GM15510 (cell line): ENCODE measurements at regions not wholly inside any gene's neighbourhood (a gene's known extent, or its start where the extent isn't known, plus 50 kb on each side); places are given as distances from the start of the nearest gene placed in this dataset.

Experiments
- POLR2A ChIP-seq: IDR thresholded peaks from 3 replicates; pipeline ENCODE4 v1.6.1; 2011; ENCODE audit warnings: borderline replicate concordance; ENCODE audit not compliant: insufficient read length; ENCODE audit errors: extremely low read depth

- no peak for TF ChIP-seq POLR2A
Observed at GRCh38 chr10:78259391-78259790, 225.7 kb downstream of the RPS24 start.

GRCh38 chr10:78260141-78260540, 226.5 kb downstream of the RPS24 start:
- no peak for TF ChIP-seq POLR2A

GRCh38 chr10:78260680-78261079, 227.0 kb downstream of the RPS24 start:
- no peak for TF ChIP-seq POLR2A

- no peak for TF ChIP-seq POLR2A
Observed at GRCh38 chr10:78261291-78261690, 227.6 kb downstream of the RPS24 start.

GRCh38 chr10:78262860-78263259, 229.2 kb downstream of the RPS24 start:
- no peak for TF ChIP-seq POLR2A

- no peak for TF ChIP-seq POLR2A
Observed at GRCh38 chr10:78263521-78263988, 229.9 kb downstream of the RPS24 start.

GRCh38 chr10:78264361-78264760, 230.7 kb downstream of the RPS24 start:
- no peak for TF ChIP-seq POLR2A

- TF ChIP-seq POLR2A: no peak
Observed at GRCh38 chr10:78266741-78267469, 233.2 kb downstream of the RPS24 start.

GRCh38 chr10:78267598-78267997, 233.9 kb downstream of the RPS24 start:
- no peak for TF ChIP-seq POLR2A

- no peak for TF ChIP-seq POLR2A
Observed at GRCh38 chr10:78269060-78269459, 235.4 kb downstream of the RPS24 start.

GRCh38 chr10:78272329-78272728, 238.7 kb downstream of the RPS24 start:
- TF ChIP-seq POLR2A: no peak

- TF ChIP-seq POLR2A: no peak
Observed at GRCh38 chr10:78274491-78274890, 240.8 kb downstream of the RPS24 start.

- TF ChIP-seq POLR2A: no peak
Observed at GRCh38 chr10:78276139-78276538, 242.5 kb downstream of the RPS24 start.

GRCh38 chr10:78277314-78278057, 243.8 kb downstream of the RPS24 start:
- TF ChIP-seq POLR2A: no peak

- no peak for TF ChIP-seq POLR2A
Observed at GRCh38 chr10:78278058-78278404, 244.4 kb downstream of the RPS24 start.

- no peak for TF ChIP-seq POLR2A
Observed at GRCh38 chr10:78279756-78280155, 246.1 kb downstream of the RPS24 start.
